Breast epithelium (tissue), 4 donors: ENCODE measurements at regions not wholly inside any gene's neighbourhood (a gene's known extent, or its start where the extent isn't known, plus 50 kb on each side); places are given as distances from the start of the nearest gene placed in this dataset.

ENCODE experiments used
- DNase-seq, 2 donors: peaks; one replicate each; pipeline ENCODE4 v3.0.0-alpha.2; 2019; ENCODE audit warnings: low spot score in 2 of 2
- H3K27ac ChIP-seq, 2 donors: fragments of 200-600 bp; sonication (generic) in 1 of 2; one replicate each; pipeline ENCODE4 v1.5.1; 2016 to 2019; ENCODE audit warnings: mild to moderate bottlenecking in 1 of 2
- H3K27me3 ChIP-seq, 2 donors: fragments of 200-600 bp; sonication (generic) in 1 of 2; one replicate each; pipeline versions ENCODE4 v1.5.1 to v1.6.0; 2017 to 2019; ENCODE audit warnings: control low read depth in 1 of 2, mild to moderate bottlenecking in 1 of 2
- H3K36me3 ChIP-seq: fragments of 200-600 bp; one replicate; pipeline ENCODE4 v1.5.1; 2019
- H3K4me1 ChIP-seq, 2 donors: fragments of 200-600 bp; sonication (generic); one replicate each; pipeline ENCODE4 v1.5.1; 2016 to 2019; ENCODE audit warnings: control low read depth in 1 of 2
- H3K4me3 ChIP-seq, 3 donors: fragments of 200-600 bp; sonication (generic); 1 replicate in 2 of 3; 2 replicates in 1 of 3; pipeline ENCODE4 v1.5.1; 2016 to 2019; ENCODE audit warnings: mild to moderate bottlenecking in 3 of 3, moderate library complexity in 2 of 3
- H3K9me3 ChIP-seq, 2 donors: fragments of 200-600 bp; sonication (generic) in 1 of 2; one replicate each; pipeline ENCODE4 v1.5.1; 2016 to 2019; ENCODE audit warnings: control low read depth in 1 of 2
- POLR2A ChIP-seq: fragments of 450-650 bp; IDR thresholded peaks from one replicate; pipeline ENCODE4 v1.6.1; 2016; ENCODE audit warnings: antibody characterized with exemption, mild to moderate bottlenecking, moderate library complexity
- POLR2AphosphoS5 ChIP-seq, 3 donors: sonication (generic); formaldehyde crosslinking; IDR thresholded peaks; one replicate each; pipeline ENCODE4 v1.6.1; 2017; ENCODE audit warnings: antibody characterized with exemption in 3 of 3
- intact Hi-C: fragments of 100-400 bp; cut with DNase I; formaldehyde crosslinking; loops from one replicate; pipeline ENCODE4 v1.15.1; 2023; ENCODE audit warnings: low total_unique reads
- TF ChIP-seq, protein P1 (sequence below), 3 donors: fragments of 450-650 bp; IDR thresholded peaks; one replicate each; pipeline ENCODE4 v1.5.1; 2016 to 2017; ENCODE audit warnings: antibody characterized with exemption in 3 of 3, mild to moderate bottlenecking in 3 of 3, moderate library complexity in 3 of 3

DNA sequence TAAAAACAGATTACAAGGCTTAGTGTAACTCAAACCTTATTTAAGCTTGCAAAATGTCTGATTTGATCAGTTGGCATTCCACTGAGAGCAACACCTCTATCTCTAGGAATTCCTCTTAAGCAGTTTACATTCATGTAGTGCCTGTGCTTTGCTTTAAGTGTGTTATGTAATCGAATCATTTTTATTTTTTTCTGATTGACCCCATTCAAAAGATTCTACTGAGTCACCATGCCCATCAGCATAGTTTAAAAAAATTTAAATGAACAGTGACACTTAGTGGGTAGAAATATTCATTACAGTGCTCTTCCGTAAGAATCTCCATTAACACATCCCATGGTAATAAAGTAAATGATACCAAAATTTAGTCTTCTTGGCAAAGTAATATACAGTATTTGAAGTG is 67.8 kb upstream of the SLC4A10 start:
- Histone ChIP-seq H3K9me3 (no peaks in the 10 kb centered on the region), H3K36me3 (no peaks in the 10 kb centered on the region), H3K27ac (no peak overlapping the region), H3K4me1 (no peaks in the 10 kb centered on the region), H3K4me3 (no peak overlapping the region), H3K27me3 (no peaks in the 10 kb centered on the region)
- TF ChIP-seq, protein P1, sequence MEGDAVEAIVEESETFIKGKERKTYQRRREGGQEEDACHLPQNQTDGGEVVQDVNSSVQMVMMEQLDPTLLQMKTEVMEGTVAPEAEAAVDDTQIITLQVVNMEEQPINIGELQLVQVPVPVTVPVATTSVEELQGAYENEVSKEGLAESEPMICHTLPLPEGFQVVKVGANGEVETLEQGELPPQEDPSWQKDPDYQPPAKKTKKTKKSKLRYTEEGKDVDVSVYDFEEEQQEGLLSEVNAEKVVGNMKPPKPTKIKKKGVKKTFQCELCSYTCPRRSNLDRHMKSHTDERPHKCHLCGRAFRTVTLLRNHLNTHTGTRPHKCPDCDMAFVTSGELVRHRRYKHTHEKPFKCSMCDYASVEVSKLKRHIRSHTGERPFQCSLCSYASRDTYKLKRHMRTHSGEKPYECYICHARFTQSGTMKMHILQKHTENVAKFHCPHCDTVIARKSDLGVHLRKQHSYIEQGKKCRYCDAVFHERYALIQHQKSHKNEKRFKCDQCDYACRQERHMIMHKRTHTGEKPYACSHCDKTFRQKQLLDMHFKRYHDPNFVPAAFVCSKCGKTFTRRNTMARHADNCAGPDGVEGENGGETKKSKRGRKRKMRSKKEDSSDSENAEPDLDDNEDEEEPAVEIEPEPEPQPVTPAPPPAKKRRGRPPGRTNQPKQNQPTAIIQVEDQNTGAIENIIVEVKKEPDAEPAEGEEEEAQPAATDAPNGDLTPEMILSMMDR (IDR thresholded peaks at IDR 0.05) = no peak
- TF ChIP-seq POLR2A = no peak
- TF ChIP-seq POLR2AphosphoS5 (IDR thresholded peaks at IDR 0.05) = no peak
- no peak for DNase-seq
- intact Hi-C loops = no loop called here

DNA sequence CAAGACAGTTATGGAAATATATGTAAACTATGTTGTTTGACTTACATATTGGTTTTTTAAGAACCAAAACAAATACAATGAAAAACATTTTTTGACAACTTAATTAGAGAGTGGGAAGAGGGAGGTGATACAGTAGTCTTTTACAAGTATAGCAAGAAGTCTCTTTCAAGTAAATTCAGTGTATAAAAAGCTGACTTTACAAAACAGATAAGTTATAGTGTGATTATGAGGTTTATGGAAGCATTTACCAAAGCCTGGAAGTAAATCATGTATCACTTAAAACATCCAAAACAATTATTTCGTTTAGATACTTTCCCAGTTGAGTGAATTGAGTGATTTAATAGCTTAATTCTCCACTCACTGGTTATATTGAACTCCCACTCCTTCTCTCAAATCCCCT is 66.7 kb upstream of the SLC4A10 start:
- no peak for TF ChIP-seq POLR2AphosphoS5 (IDR thresholded peaks at IDR 0.05)
- TF ChIP-seq, protein P1 (IDR thresholded peaks at IDR 0.05) = no peak
- no peak for TF ChIP-seq POLR2A
- intact Hi-C loops = no loop called here

DNA sequence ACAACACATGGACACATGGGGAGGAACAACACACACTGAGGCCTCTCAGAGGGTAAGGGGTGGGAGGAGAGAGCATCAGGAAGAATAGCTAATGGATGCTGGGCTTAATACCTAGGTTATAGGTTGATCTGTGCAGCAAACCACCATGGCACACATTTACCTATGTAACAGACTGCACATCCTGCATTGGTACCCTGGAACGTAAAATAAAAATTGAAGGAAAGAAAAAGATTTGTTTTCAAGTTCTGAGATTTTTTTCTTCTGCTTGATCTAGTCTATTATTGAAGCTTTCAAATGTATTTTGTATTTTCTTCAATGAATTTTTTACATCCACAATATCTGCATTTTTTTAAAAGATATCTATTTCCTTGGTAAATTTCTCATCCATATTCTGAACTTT is 59.3 kb upstream of the SLC4A10 start:
- Histone ChIP-seq H3K4me1 (no peaks in the 10 kb centered on the region), H3K27me3 (no peaks in the 10 kb centered on the region)
- intact Hi-C loops = no loop called here

More for the DNA sequence above, 66.7 kb upstream of the SLC4A10 start:
- Histone ChIP-seq H3K9me3 (peaks cover 3 to 5% of the 10 kb centered on the region in 2 donors), H3K27ac (no peak overlapping the region), H3K4me1 (no peaks in the 10 kb centered on the region), H3K4me3 (no peak overlapping the region), H3K36me3 (no peaks in the 10 kb centered on the region), H3K27me3 (no peaks in the 10 kb centered on the region)
- no peak for DNase-seq

DNA sequence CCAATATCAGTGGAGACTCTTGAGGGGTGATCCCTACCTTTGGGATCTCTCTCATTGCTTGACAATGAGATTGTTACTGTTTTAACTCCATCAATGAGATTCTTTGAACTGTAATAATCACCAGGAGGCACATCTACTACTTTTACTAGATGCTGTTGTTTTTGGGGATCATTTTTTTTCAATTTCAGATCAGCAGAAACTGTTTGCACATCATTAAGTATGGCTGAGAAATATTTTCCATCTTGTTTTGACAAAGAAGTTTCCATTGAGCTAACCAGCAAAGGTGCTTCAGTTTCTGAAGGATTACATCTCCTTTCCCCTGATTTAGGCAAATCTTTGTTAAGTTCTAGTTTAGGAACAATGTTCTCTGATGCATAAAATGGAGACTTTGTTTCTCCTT is 54.8 kb upstream of the SLC4A10 start:
- Histone ChIP-seq H3K27ac (no peak overlapping the region), H3K27me3 (no peaks in the 10 kb centered on the region), H3K36me3 (no peaks in the 10 kb centered on the region), H3K9me3 (peaks cover 0 to 6% of the 10 kb centered on the region in 2 donors), H3K4me1 (no peaks in the 10 kb centered on the region), H3K4me3 (no peak overlapping the region)
- intact Hi-C loops = no loop called here
- no peak for DNase-seq
- TF ChIP-seq, protein P1 (IDR thresholded peaks at IDR 0.05) = no peak
- no peak for TF ChIP-seq POLR2AphosphoS5 (IDR thresholded peaks at IDR 0.05)
- TF ChIP-seq POLR2A = no peak

More for the DNA sequence above, 59.3 kb upstream of the SLC4A10 start:
- no peak overlapping the region for H3K27ac ChIP-seq
- no peak for DNase-seq
- H3K4me3 ChIP-seq = no peak overlapping the region
- peaks cover 5 to 18% of the 10 kb centered on the region in 2 donors for H3K9me3 ChIP-seq
- TF ChIP-seq, protein P1 (IDR thresholded peaks at IDR 0.05) = no peak
- no peak for TF ChIP-seq POLR2AphosphoS5 (IDR thresholded peaks at IDR 0.05)
- no peak for TF ChIP-seq POLR2A
- H3K36me3 ChIP-seq = no peaks in the 10 kb centered on the region

DNA sequence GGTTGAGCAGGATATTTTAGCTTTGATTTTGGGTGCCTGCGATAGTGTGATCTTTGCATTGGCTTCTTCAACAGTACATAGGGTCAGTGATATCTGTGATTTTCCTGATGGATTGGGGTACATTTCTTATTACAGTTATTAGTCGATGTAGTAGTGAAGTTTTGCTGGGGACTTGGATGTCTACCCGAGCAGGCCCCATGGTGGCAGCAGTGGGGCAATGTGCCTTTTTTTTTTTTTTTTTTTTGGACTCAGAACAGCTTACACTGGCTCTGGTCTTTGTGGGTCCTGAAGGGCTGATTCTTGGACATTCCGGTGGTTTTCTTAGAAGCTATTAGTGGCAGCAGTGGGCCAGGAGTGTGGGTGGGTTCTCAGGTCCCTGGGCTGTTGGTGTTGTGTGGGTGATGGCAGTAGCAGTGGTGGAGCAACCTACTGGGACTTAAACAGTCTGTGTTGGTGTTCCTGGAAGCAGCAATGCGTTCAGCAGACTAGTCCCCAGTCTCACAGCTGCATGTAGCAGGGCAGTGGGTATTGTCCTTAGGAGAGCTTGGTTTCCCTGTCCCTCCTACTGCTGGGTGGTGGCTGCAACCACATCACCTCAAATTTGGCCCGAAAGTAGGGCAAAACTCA is 53.7 kb upstream of the SLC4A10 start:
- DNase-seq = no peak
- no peak overlapping the region for H3K27ac ChIP-seq
- no peaks in the 10 kb centered on the region for H3K27me3 ChIP-seq
- no peaks in the 10 kb centered on the region for H3K36me3 ChIP-seq
- no peak overlapping the region for H3K4me3 ChIP-seq
- intact Hi-C loops = no loop called here
- H3K4me1 ChIP-seq = no peaks in the 10 kb centered on the region
- no peaks in the 10 kb centered on the region for H3K9me3 ChIP-seq
- TF ChIP-seq, protein P1 (IDR thresholded peaks at IDR 0.05) = no peak
- no peak for TF ChIP-seq POLR2AphosphoS5 (IDR thresholded peaks at IDR 0.05)
- TF ChIP-seq POLR2A = no peak
